ENCODE measurements at regions not wholly inside any gene's neighbourhood (a gene's known extent, or its start where the extent isn't known, plus 50 kb on each side); places are given as distances from the start of the nearest gene placed in this dataset.
A peak's percentile ranks its signal among the peaks of the same experiment; 100 is the strongest.

- TF ChIP-seq ZNF518A (tag by site-specific recombination; conservative IDR thresholded peaks at IDR 0.05; ENCODE audit: low read depth): peak; percentile 81
- TF ChIP-seq ZNF654 (tag by site-specific recombination; IDR thresholded peaks at IDR 0.05; ENCODE audit: low read depth): peak; percentile 26
- peak; percentile 79 for TF ChIP-seq ZNF555 (tag by site-specific recombination; conservative IDR thresholded peaks at IDR 0.05)
- TF ChIP-seq ZFP37 (tag by site-specific recombination; IDR thresholded peaks at IDR 0.05): peak; percentile 72; the same call in 1 of the 2 replicates
Observed at GRCh38 chr1:86644655-86645054, 59.7 kb upstream of the SH3GLB1 start (continued).

- POLR2A ChIA-PET: no interaction called here
- CTCF ChIA-PET: no interaction called here
- Histone ChIP-seq H3K9me3 (ENCODE audit: control insufficient read depth, insufficient read depth, low read depth, low read length) (no peaks in the 10 kb centered on the region), H3K4me3 (ENCODE audit: low read depth, low read length) (no peak overlapping the region), H3K27ac (ENCODE audit: extremely low read depth, low read depth, low read length) (no peak overlapping the region), H3K4me1 (ENCODE audit: control insufficient read depth, insufficient read depth, low read length) (no peaks in the 10 kb centered on the region), H3K36me3 (ENCODE audit: control insufficient read depth in 2 of 2, insufficient read depth in 1 of 2, low read length in 2 of 2) (no peaks in the 10 kb centered on the region)
- TF ChIP-seq ZNF544 (tag by site-specific recombination; IDR thresholded peaks at IDR 0.05) (no peak), ZNF548 (tag by site-specific recombination; IDR thresholded peaks at IDR 0.05) (no peak), ZNF148 (tag by site-specific recombination; IDR thresholded peaks at IDR 0.05; ENCODE audit: borderline replicate concordance) (no peak), ZNF701 (tag by site-specific recombination; IDR thresholded peaks at IDR 0.05) (no peak), EGR2 (tag by site-specific recombination; IDR thresholded peaks at IDR 0.05; ENCODE audit: low read depth) (no peak), ZNF10 (tag by site-specific recombination; IDR thresholded peaks at IDR 0.05) (no peak), ZNF518A (tag by site-specific recombination; conservative IDR thresholded peaks at IDR 0.05; ENCODE audit: low read depth) (no peak), ZNF341 (tag by site-specific recombination; IDR thresholded peaks at IDR 0.05; ENCODE audit: low read depth) (no peak), ZNF529 (tag by site-specific recombination; IDR thresholded peaks at IDR 0.05; ENCODE audit: insufficient replicate concordance) (no peak), ZNF692 (tag by site-specific recombination; IDR thresholded peaks at IDR 0.05) (no peak), ZNF555 (tag by site-specific recombination; conservative IDR thresholded peaks at IDR 0.05) (no peak), ZNF114 (tag by site-specific recombination; IDR thresholded peaks at IDR 0.05) (no peak), ZNF560 (tag by site-specific recombination; IDR thresholded peaks at IDR 0.05; ENCODE audit: borderline replicate concordance) (no peak), PBX3 (CRISPR knock-in tag; IDR thresholded peaks at IDR 0.05) (no peak)
Observed at GRCh38 chr1:86645851-86646250, 58.5 kb upstream of the SH3GLB1 start.

Measured in HEK293 (cell line).